ENCODE measurements at regions not wholly inside any gene's neighbourhood (a gene's known extent, or its start where the extent isn't known, plus 50 kb on each side); places are given as distances from the start of the nearest gene placed in this dataset.

DNA sequence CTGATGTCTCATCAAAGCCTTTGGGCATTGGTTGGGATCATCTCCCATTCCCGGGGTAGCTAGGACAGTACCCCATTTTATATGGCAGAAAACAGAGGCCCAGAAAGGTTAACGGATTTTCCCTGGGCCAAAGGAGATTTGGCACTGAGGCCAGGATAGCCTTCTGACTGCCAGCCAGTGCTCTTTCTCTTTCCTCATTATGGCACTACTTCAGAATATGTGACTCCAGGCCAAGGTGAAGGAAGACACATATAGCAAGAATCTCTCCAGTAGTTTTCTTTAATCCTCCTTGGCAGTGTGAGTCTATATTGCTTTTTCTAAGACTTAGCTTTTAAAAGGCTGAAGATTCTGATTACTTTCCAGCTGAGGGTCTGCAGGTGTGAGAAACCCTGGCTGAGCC is 94.8 kb upstream of the AMOTL1 start:
- Histone ChIP-seq H3K27ac (ENCODE audit: low read length) (no peak overlapping the region), H3K9me3 (ENCODE audit: control insufficient read depth, insufficient read depth, low read depth, low read length) (no peaks in the 10 kb centered on the region), H3K27me3 (ENCODE audit: control insufficient read depth, insufficient read depth, low read length) (no peaks in the 10 kb centered on the region), H3K4me3 (ENCODE audit: low read depth in 2 of 2, low read length in 2 of 2) (no peak overlapping the region), H3K36me3 (ENCODE audit: control insufficient read depth, insufficient read depth, low read length) (no peaks in the 10 kb centered on the region), H3K4me1 (ENCODE audit: control insufficient read depth, insufficient read depth, low read length) (no peaks in the 10 kb centered on the region)
- intact Hi-C loops (cut with micrococcal nuclease; ENCODE audit: unreplicated experiment) (no loop called here), in situ Hi-C loops (cut with HindIII; ENCODE audit: low pct_unique_long_range_greater_than_20kb, low sequenced_read_pairs) (no loop called here)
- no peak for DNase-seq (ENCODE audit: low read depth, low spot score)
- BruUV-seq (replicated peaks): no TSS peak
- ChIA-PET POLR2A (no interaction called here), CTCF (no interaction called here)
- TF ChIP-seq, protein P1, sequence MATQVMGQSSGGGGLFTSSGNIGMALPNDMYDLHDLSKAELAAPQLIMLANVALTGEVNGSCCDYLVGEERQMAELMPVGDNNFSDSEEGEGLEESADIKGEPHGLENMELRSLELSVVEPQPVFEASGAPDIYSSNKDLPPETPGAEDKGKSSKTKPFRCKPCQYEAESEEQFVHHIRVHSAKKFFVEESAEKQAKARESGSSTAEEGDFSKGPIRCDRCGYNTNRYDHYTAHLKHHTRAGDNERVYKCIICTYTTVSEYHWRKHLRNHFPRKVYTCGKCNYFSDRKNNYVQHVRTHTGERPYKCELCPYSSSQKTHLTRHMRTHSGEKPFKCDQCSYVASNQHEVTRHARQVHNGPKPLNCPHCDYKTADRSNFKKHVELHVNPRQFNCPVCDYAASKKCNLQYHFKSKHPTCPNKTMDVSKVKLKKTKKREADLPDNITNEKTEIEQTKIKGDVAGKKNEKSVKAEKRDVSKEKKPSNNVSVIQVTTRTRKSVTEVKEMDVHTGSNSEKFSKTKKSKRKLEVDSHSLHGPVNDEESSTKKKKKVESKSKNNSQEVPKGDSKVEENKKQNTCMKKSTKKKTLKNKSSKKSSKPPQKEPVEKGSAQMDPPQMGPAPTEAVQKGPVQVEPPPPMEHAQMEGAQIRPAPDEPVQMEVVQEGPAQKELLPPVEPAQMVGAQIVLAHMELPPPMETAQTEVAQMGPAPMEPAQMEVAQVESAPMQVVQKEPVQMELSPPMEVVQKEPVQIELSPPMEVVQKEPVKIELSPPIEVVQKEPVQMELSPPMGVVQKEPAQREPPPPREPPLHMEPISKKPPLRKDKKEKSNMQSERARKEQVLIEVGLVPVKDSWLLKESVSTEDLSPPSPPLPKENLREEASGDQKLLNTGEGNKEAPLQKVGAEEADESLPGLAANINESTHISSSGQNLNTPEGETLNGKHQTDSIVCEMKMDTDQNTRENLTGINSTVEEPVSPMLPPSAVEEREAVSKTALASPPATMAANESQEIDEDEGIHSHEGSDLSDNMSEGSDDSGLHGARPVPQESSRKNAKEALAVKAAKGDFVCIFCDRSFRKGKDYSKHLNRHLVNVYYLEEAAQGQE (IDR thresholded peaks at IDR 0.05; ENCODE audit: insufficient read depth in 1 of 2, low read depth in 2 of 2, low read length in 1 of 2): no peak
- TF ChIP-seq SIN3A (IDR thresholded peaks at IDR 0.05; ENCODE audit: borderline replicate concordance, insufficient read depth, low read depth, low read length) (no peak), POLR2AphosphoS5 (IDR thresholded peaks at IDR 0.05; ENCODE audit: low read depth, low read length) (no peak), TCF7L2 (IDR thresholded peaks at IDR 0.05; ENCODE audit: low read depth, low read length) (no peak)
- TF ChIP-seq, protein P2, sequence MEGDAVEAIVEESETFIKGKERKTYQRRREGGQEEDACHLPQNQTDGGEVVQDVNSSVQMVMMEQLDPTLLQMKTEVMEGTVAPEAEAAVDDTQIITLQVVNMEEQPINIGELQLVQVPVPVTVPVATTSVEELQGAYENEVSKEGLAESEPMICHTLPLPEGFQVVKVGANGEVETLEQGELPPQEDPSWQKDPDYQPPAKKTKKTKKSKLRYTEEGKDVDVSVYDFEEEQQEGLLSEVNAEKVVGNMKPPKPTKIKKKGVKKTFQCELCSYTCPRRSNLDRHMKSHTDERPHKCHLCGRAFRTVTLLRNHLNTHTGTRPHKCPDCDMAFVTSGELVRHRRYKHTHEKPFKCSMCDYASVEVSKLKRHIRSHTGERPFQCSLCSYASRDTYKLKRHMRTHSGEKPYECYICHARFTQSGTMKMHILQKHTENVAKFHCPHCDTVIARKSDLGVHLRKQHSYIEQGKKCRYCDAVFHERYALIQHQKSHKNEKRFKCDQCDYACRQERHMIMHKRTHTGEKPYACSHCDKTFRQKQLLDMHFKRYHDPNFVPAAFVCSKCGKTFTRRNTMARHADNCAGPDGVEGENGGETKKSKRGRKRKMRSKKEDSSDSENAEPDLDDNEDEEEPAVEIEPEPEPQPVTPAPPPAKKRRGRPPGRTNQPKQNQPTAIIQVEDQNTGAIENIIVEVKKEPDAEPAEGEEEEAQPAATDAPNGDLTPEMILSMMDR (IDR thresholded peaks at IDR 0.05): no peak
- no peak for ATAC-seq

DNA sequence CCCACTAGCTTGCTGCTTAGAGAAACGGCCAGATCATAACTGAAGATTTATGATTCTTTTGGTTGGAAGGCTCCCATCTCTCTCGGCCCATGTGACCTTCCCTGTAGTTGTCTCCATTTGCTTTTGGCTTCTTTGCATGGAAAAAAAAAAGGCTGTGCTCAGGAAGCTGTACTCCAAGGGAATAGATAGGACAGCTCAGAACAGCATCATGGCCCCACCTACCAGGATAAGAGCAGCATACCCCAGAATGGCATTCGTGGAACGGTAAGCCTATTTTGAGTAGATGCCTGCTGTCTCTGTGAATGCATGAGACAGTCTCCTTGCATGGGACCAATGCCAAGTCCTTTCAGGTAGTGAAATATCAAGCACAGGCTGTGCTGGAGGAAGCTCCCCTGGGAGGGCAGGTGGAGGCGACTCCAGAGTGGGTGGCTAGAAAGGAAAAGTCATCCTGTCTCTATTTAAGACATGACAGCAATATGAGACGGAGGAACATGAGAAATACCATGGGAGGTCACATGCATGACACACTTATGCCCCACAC is 94.1 kb upstream of the AMOTL1 start:
- no peaks in the 10 kb centered on the region for H3K4me1 ChIP-seq (ENCODE audit: control insufficient read depth, insufficient read depth, low read length)
- CTCF ChIA-PET: no interaction called here
- H3K4me3 ChIP-seq (ENCODE audit: low read depth in 2 of 2, low read length in 2 of 2): no peak overlapping the region
- BruUV-seq (replicated peaks): no TSS peak
- H3K36me3 ChIP-seq (ENCODE audit: control insufficient read depth, insufficient read depth, low read length): no peaks in the 10 kb centered on the region
- H3K27ac ChIP-seq (ENCODE audit: low read length): no peak overlapping the region
- ATAC-seq (no peak), DNase-seq (ENCODE audit: low read depth, low spot score) (no peak)
- intact Hi-C loops (cut with micrococcal nuclease; ENCODE audit: unreplicated experiment): no loop called here
- POLR2A ChIA-PET: no interaction called here
- no peaks in the 10 kb centered on the region for H3K27me3 ChIP-seq (ENCODE audit: control insufficient read depth, insufficient read depth, low read length)
- TF ChIP-seq SIN3A (IDR thresholded peaks at IDR 0.05; ENCODE audit: borderline replicate concordance, insufficient read depth, low read depth, low read length): no peak
- TF ChIP-seq, protein P1 (IDR thresholded peaks at IDR 0.05; ENCODE audit: insufficient read depth in 1 of 2, low read depth in 2 of 2, low read length in 1 of 2): no peak
- TF ChIP-seq, protein P2 (IDR thresholded peaks at IDR 0.05): no peak
- no peak for TF ChIP-seq TCF7L2 (IDR thresholded peaks at IDR 0.05; ENCODE audit: low read depth, low read length)
- TF ChIP-seq POLR2AphosphoS5 (IDR thresholded peaks at IDR 0.05; ENCODE audit: low read depth, low read length): no peak
- H3K9me3 ChIP-seq (ENCODE audit: control insufficient read depth, insufficient read depth, low read depth, low read length): no peaks in the 10 kb centered on the region
- in situ Hi-C loops (cut with HindIII; ENCODE audit: low pct_unique_long_range_greater_than_20kb, low sequenced_read_pairs): no loop called here

Measured in Panc1 (cell line).